ENCODE measurements at regions not wholly inside any gene's neighbourhood (a gene's known extent, or its start where the extent isn't known, plus 50 kb on each side); places are given as distances from the start of the nearest gene placed in this dataset.

DNA sequence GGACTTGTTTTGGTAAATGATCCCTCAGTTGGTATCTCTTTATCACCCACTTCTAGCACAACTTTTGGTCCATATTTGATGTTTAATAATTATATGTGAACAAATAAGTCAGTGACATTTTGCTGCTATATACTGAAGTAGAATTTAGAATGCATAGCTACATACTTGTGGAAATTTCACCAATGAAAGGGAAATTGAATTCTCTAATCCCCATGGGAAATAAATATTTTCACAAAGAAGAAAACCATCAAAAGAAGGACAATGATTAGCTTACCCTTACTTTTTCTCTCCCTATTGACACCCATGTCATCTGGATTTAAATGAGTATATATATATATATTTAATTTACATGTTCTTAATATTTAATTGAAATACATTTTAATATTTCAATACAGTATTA is 94.3 kb upstream of the DAB2 start:
- TF ChIP-seq, protein P1, sequence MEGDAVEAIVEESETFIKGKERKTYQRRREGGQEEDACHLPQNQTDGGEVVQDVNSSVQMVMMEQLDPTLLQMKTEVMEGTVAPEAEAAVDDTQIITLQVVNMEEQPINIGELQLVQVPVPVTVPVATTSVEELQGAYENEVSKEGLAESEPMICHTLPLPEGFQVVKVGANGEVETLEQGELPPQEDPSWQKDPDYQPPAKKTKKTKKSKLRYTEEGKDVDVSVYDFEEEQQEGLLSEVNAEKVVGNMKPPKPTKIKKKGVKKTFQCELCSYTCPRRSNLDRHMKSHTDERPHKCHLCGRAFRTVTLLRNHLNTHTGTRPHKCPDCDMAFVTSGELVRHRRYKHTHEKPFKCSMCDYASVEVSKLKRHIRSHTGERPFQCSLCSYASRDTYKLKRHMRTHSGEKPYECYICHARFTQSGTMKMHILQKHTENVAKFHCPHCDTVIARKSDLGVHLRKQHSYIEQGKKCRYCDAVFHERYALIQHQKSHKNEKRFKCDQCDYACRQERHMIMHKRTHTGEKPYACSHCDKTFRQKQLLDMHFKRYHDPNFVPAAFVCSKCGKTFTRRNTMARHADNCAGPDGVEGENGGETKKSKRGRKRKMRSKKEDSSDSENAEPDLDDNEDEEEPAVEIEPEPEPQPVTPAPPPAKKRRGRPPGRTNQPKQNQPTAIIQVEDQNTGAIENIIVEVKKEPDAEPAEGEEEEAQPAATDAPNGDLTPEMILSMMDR (IDR thresholded peaks at IDR 0.05), result no peak
- Mint-ChIP-seq H3K36me3 (ENCODE audit: low read depth) (no peaks in the 10 kb centered on the region), H3K4me3 (ENCODE audit: unreplicated experiment) (no peak overlapping the region), H3K4me1 (ENCODE audit: low read depth) (peaks cover 46% of the 10 kb centered on the region), H3K27me3 (ENCODE audit: low read depth) (no peaks in the 10 kb centered on the region), H3K27ac (ENCODE audit: unreplicated experiment) (peak overlapping the region; percentile 59), H3K9me3 (ENCODE audit: low read depth) (peaks cover 9% of the 10 kb centered on the region)
- no peak for DNase-seq (ENCODE audit: low spot score)

DNA sequence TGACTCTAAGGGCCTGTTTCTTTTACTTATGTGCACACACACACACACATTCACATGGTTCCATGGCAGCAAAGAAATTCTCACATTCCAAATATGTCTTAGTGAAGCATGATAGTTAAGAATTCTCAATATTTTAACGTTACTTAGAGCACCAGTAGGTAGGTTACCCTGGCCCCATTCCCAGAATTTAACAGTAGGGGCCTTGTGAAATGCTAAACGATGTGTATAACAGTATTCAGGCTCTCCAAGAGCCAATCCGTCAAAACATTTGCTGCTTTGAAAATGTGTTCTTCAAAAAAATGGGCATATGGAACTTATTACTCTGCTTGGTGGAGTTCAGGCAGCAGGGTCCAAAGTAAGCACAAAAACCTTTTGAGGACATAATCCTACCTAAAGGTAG is 93.7 kb upstream of the DAB2 start:
- H3K9me3 Mint-ChIP-seq (ENCODE audit: low read depth), result peaks cover 9% of the 10 kb centered on the region
- TF ChIP-seq, protein P1 (IDR thresholded peaks at IDR 0.05), result no peak
- H3K4me3 Mint-ChIP-seq (ENCODE audit: unreplicated experiment), result no peak overlapping the region
- H3K4me1 Mint-ChIP-seq (ENCODE audit: low read depth), result peaks cover 41% of the 10 kb centered on the region
- no peaks in the 10 kb centered on the region for H3K36me3 Mint-ChIP-seq (ENCODE audit: low read depth)
- H3K27ac Mint-ChIP-seq (ENCODE audit: unreplicated experiment), result peak overlapping the region; percentile 59
- no peak for DNase-seq (ENCODE audit: low spot score)
- H3K27me3 Mint-ChIP-seq (ENCODE audit: low read depth), result no peaks in the 10 kb centered on the region

DNA sequence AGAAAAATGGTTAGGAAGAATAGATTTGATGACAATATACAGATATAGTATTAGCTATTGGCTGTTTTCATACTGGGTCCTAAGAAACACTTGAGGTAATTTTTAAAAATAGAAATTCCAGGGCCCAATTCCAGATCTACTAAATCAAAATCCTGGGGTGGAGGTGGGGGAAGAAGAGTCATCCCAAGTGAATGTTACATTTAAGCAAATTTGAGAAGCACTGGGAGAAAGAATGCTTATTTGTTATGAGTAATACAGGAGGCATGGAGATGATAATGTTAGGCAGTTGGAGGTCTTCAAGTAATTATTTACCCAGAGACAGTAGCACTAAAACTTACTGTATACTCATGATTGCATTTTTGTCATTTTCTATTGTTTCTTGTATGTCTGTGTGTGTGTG is 93.0 kb upstream of the DAB2 start:
- H3K4me3 Mint-ChIP-seq (ENCODE audit: unreplicated experiment), result no peak overlapping the region
- no peaks in the 10 kb centered on the region for H3K27me3 Mint-ChIP-seq (ENCODE audit: low read depth)
- H3K9me3 Mint-ChIP-seq (ENCODE audit: low read depth), result peaks cover 9% of the 10 kb centered on the region
- no peak for DNase-seq (ENCODE audit: low spot score)
- TF ChIP-seq, protein P1 (IDR thresholded peaks at IDR 0.05), result no peak
- H3K4me1 Mint-ChIP-seq (ENCODE audit: low read depth), result peaks cover 40% of the 10 kb centered on the region
- H3K27ac Mint-ChIP-seq (ENCODE audit: unreplicated experiment), result peak overlapping the region; percentile 88
- H3K36me3 Mint-ChIP-seq (ENCODE audit: low read depth), result no peaks in the 10 kb centered on the region

DNA sequence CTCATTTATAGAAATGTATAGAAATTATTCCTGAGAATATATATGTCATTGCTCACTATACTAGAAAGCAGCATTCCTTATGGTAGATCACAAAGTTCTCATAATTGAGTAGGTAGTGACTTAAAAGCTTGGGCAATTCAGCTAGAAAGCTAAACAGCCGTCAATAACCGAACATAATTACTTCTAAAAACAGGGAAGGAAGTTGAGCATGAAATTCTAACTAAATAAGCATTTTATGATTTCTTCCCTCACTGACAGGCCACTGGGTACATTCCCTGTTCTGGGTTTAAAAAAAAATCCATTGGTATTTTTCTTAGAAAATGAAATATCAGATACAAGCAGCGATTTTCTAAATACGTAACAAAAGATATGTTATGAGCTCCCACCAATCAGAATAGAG is 91.1 kb upstream of the DAB2 start:
- peaks cover 40% of the 10 kb centered on the region for H3K4me1 Mint-ChIP-seq (ENCODE audit: low read depth)

GRCh38 chr5:39513236-39513635 is 88.5 kb upstream of the DAB2 start:
- DNase-seq (ENCODE audit: low spot score), result no peak
- peaks cover 3% of the 10 kb centered on the region for H3K9me3 Mint-ChIP-seq (ENCODE audit: low read depth)
- H3K27me3 Mint-ChIP-seq (ENCODE audit: low read depth), result no peaks in the 10 kb centered on the region
- H3K4me1 Mint-ChIP-seq (ENCODE audit: low read depth), result peaks cover 27% of the 10 kb centered on the region
- no peaks in the 10 kb centered on the region for H3K36me3 Mint-ChIP-seq (ENCODE audit: low read depth)
- TF ChIP-seq, protein P1 (IDR thresholded peaks at IDR 0.05), result no peak
- no peak overlapping the region for H3K27ac Mint-ChIP-seq (ENCODE audit: unreplicated experiment)
- no peak overlapping the region for H3K4me3 Mint-ChIP-seq (ENCODE audit: unreplicated experiment)

More for the DNA sequence above, 91.1 kb upstream of the DAB2 start:
- H3K4me3 Mint-ChIP-seq (ENCODE audit: unreplicated experiment), result no peak overlapping the region
- no peaks in the 10 kb centered on the region for H3K27me3 Mint-ChIP-seq (ENCODE audit: low read depth)
- no peak overlapping the region for H3K27ac Mint-ChIP-seq (ENCODE audit: unreplicated experiment)
- no peaks in the 10 kb centered on the region for H3K36me3 Mint-ChIP-seq (ENCODE audit: low read depth)
- TF ChIP-seq, protein P1 (IDR thresholded peaks at IDR 0.05), result no peak
- peaks cover 7% of the 10 kb centered on the region for H3K9me3 Mint-ChIP-seq (ENCODE audit: low read depth)
- no peak for DNase-seq (ENCODE audit: low spot score)
